ENCODE measurements at regions not wholly inside any gene's neighbourhood (a gene's known extent, or its start where the extent isn't known, plus 50 kb on each side); places are given as distances from the start of the nearest gene placed in this dataset.

GRCh38 chr10:55464083-55464482 is 663.1 kb upstream of the PCDH15 start:
- no peaks in the 10 kb centered on the region for H4K20me1 ChIP-seq (ENCODE audit: insufficient read depth, low read length)
- Mint-ChIP-seq H3K27me3 (ENCODE audit: low read depth, unreplicated experiment) (no peaks in the 10 kb centered on the region), H3K4me3 (ENCODE audit: unreplicated experiment) (no peak overlapping the region), H3K27ac (ENCODE audit: unreplicated experiment) (no peak overlapping the region), H3K4me1 (ENCODE audit: low read depth, unreplicated experiment) (no peaks in the 10 kb centered on the region), H3K9me3 (ENCODE audit: unreplicated experiment) (no peaks in the 10 kb centered on the region), H3K36me3 (ENCODE audit: low read depth, unreplicated experiment) (no peaks in the 10 kb centered on the region)
- H3K36me3 ChIP-seq (ENCODE audit: insufficient read depth, low read length), result no peaks in the 10 kb centered on the region
- no peaks in the 10 kb centered on the region for H3K79me2 ChIP-seq (ENCODE audit: insufficient read depth, low read length)
- H3K4me3 ChIP-seq (ENCODE audit: insufficient read depth, low read depth, low read length), result no peak overlapping the region
- no peaks in the 10 kb centered on the region for H3K4me1 ChIP-seq (ENCODE audit: insufficient read depth, low read length)
- H3K27me3 ChIP-seq (ENCODE audit: insufficient read depth, low read length), result no peaks in the 10 kb centered on the region
- no peak for FAIRE-seq
- no peak for DNase-seq (ENCODE audit: low read depth)
- no peaks in the 10 kb centered on the region for H3K9me3 ChIP-seq (ENCODE audit: insufficient read depth, low read depth, low read length)
- no peak overlapping the region for H3K27ac ChIP-seq (ENCODE audit: low read depth, low read length)
- H2AFZ ChIP-seq (ENCODE audit: low read depth, low read length), result no peak overlapping the region
- no peak overlapping the region for H3K4me2 ChIP-seq (ENCODE audit: low read length)
- TF ChIP-seq EZH2 (IDR thresholded peaks at IDR 0.05; ENCODE audit: insufficient read depth, low read length), result no peak
- TF ChIP-seq, protein P1, sequence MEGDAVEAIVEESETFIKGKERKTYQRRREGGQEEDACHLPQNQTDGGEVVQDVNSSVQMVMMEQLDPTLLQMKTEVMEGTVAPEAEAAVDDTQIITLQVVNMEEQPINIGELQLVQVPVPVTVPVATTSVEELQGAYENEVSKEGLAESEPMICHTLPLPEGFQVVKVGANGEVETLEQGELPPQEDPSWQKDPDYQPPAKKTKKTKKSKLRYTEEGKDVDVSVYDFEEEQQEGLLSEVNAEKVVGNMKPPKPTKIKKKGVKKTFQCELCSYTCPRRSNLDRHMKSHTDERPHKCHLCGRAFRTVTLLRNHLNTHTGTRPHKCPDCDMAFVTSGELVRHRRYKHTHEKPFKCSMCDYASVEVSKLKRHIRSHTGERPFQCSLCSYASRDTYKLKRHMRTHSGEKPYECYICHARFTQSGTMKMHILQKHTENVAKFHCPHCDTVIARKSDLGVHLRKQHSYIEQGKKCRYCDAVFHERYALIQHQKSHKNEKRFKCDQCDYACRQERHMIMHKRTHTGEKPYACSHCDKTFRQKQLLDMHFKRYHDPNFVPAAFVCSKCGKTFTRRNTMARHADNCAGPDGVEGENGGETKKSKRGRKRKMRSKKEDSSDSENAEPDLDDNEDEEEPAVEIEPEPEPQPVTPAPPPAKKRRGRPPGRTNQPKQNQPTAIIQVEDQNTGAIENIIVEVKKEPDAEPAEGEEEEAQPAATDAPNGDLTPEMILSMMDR (IDR thresholded peaks at IDR 0.05; ENCODE audit: insufficient read depth, low read depth, low read length), result no peak
- H3K9ac ChIP-seq (ENCODE audit: low read length), result no peak overlapping the region

- H3K79me2 ChIP-seq (ENCODE audit: insufficient read depth, low read length), result no peaks in the 10 kb centered on the region
- Mint-ChIP-seq H3K27ac (ENCODE audit: unreplicated experiment) (no peak overlapping the region), H3K36me3 (ENCODE audit: low read depth, unreplicated experiment) (no peaks in the 10 kb centered on the region), H3K27me3 (ENCODE audit: low read depth, unreplicated experiment) (no peaks in the 10 kb centered on the region), H3K4me1 (ENCODE audit: low read depth, unreplicated experiment) (no peaks in the 10 kb centered on the region), H3K4me3 (ENCODE audit: unreplicated experiment) (no peak overlapping the region), H3K9me3 (ENCODE audit: unreplicated experiment) (no peaks in the 10 kb centered on the region)
- H4K20me1 ChIP-seq (ENCODE audit: insufficient read depth, low read length), result no peaks in the 10 kb centered on the region
- no peak overlapping the region for H3K9ac ChIP-seq (ENCODE audit: low read length)
- H3K9me3 ChIP-seq (ENCODE audit: insufficient read depth, low read depth, low read length), result no peaks in the 10 kb centered on the region
- H3K4me2 ChIP-seq (ENCODE audit: low read length), result no peak overlapping the region
- FAIRE-seq (no peak), DNase-seq (ENCODE audit: low read depth) (no peak)
- no peak overlapping the region for H3K4me3 ChIP-seq (ENCODE audit: insufficient read depth, low read depth, low read length)
- no peak overlapping the region for H2AFZ ChIP-seq (ENCODE audit: low read depth, low read length)
- no peak overlapping the region for H3K27ac ChIP-seq (ENCODE audit: low read depth, low read length)
- no peaks in the 10 kb centered on the region for H3K4me1 ChIP-seq (ENCODE audit: insufficient read depth, low read length)
- no peaks in the 10 kb centered on the region for H3K36me3 ChIP-seq (ENCODE audit: insufficient read depth, low read length)
- H3K27me3 ChIP-seq (ENCODE audit: insufficient read depth, low read length), result no peaks in the 10 kb centered on the region
- TF ChIP-seq, protein P1 (IDR thresholded peaks at IDR 0.05; ENCODE audit: insufficient read depth, low read depth, low read length), result no peak
- no peak for TF ChIP-seq EZH2 (IDR thresholded peaks at IDR 0.05; ENCODE audit: insufficient read depth, low read length)
These were observed 659.0 kb upstream of the PCDH15 start for GRCh38 chr10:55460008-55460407.

- H3K4me3 ChIP-seq (ENCODE audit: insufficient read depth, low read depth, low read length), result no peak overlapping the region
- no peak overlapping the region for H3K4me2 ChIP-seq (ENCODE audit: low read length)
- H3K27ac Mint-ChIP-seq (ENCODE audit: unreplicated experiment), result no peak overlapping the region
- no peaks in the 10 kb centered on the region for H4K20me1 ChIP-seq (ENCODE audit: insufficient read depth, low read length)
- H3K4me1 Mint-ChIP-seq (ENCODE audit: low read depth, unreplicated experiment), result no peaks in the 10 kb centered on the region
- no peaks in the 10 kb centered on the region for H3K79me2 ChIP-seq (ENCODE audit: insufficient read depth, low read length)
- no peaks in the 10 kb centered on the region for H3K27me3 ChIP-seq (ENCODE audit: insufficient read depth, low read length)
- no peak overlapping the region for H3K9ac ChIP-seq (ENCODE audit: low read length)
- no peaks in the 10 kb centered on the region for H3K4me1 ChIP-seq (ENCODE audit: insufficient read depth, low read length)
- no peak overlapping the region for H3K27ac ChIP-seq (ENCODE audit: low read depth, low read length)
- H3K4me3 Mint-ChIP-seq (ENCODE audit: unreplicated experiment), result no peak overlapping the region
- no peaks in the 10 kb centered on the region for H3K9me3 Mint-ChIP-seq (ENCODE audit: unreplicated experiment)
- no peak overlapping the region for H2AFZ ChIP-seq (ENCODE audit: low read depth, low read length)
- no peaks in the 10 kb centered on the region for H3K36me3 Mint-ChIP-seq (ENCODE audit: low read depth, unreplicated experiment)
- no peaks in the 10 kb centered on the region for H3K27me3 Mint-ChIP-seq (ENCODE audit: low read depth, unreplicated experiment)
- no peak for DNase-seq (ENCODE audit: low read depth)
- H3K36me3 ChIP-seq (ENCODE audit: insufficient read depth, low read length), result no peaks in the 10 kb centered on the region
- TF ChIP-seq EZH2 (IDR thresholded peaks at IDR 0.05; ENCODE audit: insufficient read depth, low read length), result no peak
- TF ChIP-seq, protein P1 (IDR thresholded peaks at IDR 0.05; ENCODE audit: insufficient read depth, low read depth, low read length), result no peak
- no peaks in the 10 kb centered on the region for H3K9me3 ChIP-seq (ENCODE audit: insufficient read depth, low read depth, low read length)
- FAIRE-seq, result no peak
These were observed 649.0 kb upstream of the PCDH15 start for GRCh38 chr10:55449981-55450380.

Data from astrocyte (in vitro differentiated cells and primary cell).